ENCODE measurements at regions not wholly inside any gene's neighbourhood (a gene's known extent, or its start where the extent isn't known, plus 50 kb on each side); places are given as distances from the start of the nearest gene placed in this dataset.

DNA sequence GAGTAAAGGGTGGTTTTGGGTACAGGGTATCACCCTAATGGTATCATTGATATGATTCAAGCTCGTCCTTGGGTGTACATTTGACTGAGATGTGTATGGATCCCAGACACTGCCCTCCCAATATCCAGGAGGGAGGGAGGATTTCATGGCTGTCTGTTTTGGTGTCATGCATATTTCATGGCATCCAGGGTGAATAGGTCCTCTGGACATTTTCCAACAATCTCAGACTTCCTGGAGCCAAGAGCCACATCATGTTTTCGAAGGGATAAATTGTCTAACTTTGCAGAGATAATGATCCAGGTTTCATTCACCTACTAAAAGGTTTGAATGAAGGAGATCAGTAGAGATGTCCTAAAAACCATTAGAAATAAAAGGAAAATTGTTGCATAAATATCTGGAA lies 431.9 kb downstream of the SHISA9 start:
- Histone ChIP-seq H2AFZ (no peak overlapping the region), H4K20me1 (replicated peaks; ENCODE audit: insufficient read depth) (no peaks in the 10 kb centered on the region), H3K36me3 (ENCODE audit: insufficient read depth) (no peaks in the 10 kb centered on the region), H3K79me2 (replicated peaks; ENCODE audit: insufficient read depth) (no peaks in the 10 kb centered on the region), H3K4me3 (no peak overlapping the region), H3K4me1 (ENCODE audit: insufficient read depth) (peaks cover 14% of the 10 kb centered on the region), H3K4me2 (peak overlapping the region; percentile 36; the same call in 1 of the 2 replicates), H3K9me2 (ENCODE audit: insufficient read depth) (peaks cover 25% of the 10 kb centered on the region), H3K27ac (ENCODE audit: low read depth) (no peak overlapping the region), H3F3A (replicated peaks; ENCODE audit: low read depth) (no peaks in the 10 kb centered on the region), H3K27me3 (ENCODE audit: insufficient read depth) (no peaks in the 10 kb centered on the region)
- peaks cover 22% of the 10 kb centered on the region for H3K36me3 Mint-ChIP-seq (ENCODE audit: low read depth)
- DNase-seq (ENCODE audit: low spot score) (no peak), ATAC-seq (no peak)
- H3K27me3 Mint-ChIP-seq (ENCODE audit: insufficient read depth, low read depth, poor library complexity): peaks cover 2% of the 10 kb centered on the region
- no peak for TF ChIP-seq JUNB (IDR thresholded peaks at IDR 0.05; ENCODE audit: unreplicated experiment)
- TF ChIP-seq POLR2AphosphoS5 (IDR thresholded peaks at IDR 0.05; ENCODE audit: low read depth): no peak
- TF ChIP-seq, protein P1, sequence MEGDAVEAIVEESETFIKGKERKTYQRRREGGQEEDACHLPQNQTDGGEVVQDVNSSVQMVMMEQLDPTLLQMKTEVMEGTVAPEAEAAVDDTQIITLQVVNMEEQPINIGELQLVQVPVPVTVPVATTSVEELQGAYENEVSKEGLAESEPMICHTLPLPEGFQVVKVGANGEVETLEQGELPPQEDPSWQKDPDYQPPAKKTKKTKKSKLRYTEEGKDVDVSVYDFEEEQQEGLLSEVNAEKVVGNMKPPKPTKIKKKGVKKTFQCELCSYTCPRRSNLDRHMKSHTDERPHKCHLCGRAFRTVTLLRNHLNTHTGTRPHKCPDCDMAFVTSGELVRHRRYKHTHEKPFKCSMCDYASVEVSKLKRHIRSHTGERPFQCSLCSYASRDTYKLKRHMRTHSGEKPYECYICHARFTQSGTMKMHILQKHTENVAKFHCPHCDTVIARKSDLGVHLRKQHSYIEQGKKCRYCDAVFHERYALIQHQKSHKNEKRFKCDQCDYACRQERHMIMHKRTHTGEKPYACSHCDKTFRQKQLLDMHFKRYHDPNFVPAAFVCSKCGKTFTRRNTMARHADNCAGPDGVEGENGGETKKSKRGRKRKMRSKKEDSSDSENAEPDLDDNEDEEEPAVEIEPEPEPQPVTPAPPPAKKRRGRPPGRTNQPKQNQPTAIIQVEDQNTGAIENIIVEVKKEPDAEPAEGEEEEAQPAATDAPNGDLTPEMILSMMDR (conservative IDR thresholded peaks at IDR 0.05; ENCODE audit: low read depth in 2 of 2): no peak
- TF ChIP-seq CREB1 (CRISPR knock-in tag; IDR thresholded peaks at IDR 0.05; ENCODE audit: low read depth): no peak
- TF ChIP-seq, protein P2, sequence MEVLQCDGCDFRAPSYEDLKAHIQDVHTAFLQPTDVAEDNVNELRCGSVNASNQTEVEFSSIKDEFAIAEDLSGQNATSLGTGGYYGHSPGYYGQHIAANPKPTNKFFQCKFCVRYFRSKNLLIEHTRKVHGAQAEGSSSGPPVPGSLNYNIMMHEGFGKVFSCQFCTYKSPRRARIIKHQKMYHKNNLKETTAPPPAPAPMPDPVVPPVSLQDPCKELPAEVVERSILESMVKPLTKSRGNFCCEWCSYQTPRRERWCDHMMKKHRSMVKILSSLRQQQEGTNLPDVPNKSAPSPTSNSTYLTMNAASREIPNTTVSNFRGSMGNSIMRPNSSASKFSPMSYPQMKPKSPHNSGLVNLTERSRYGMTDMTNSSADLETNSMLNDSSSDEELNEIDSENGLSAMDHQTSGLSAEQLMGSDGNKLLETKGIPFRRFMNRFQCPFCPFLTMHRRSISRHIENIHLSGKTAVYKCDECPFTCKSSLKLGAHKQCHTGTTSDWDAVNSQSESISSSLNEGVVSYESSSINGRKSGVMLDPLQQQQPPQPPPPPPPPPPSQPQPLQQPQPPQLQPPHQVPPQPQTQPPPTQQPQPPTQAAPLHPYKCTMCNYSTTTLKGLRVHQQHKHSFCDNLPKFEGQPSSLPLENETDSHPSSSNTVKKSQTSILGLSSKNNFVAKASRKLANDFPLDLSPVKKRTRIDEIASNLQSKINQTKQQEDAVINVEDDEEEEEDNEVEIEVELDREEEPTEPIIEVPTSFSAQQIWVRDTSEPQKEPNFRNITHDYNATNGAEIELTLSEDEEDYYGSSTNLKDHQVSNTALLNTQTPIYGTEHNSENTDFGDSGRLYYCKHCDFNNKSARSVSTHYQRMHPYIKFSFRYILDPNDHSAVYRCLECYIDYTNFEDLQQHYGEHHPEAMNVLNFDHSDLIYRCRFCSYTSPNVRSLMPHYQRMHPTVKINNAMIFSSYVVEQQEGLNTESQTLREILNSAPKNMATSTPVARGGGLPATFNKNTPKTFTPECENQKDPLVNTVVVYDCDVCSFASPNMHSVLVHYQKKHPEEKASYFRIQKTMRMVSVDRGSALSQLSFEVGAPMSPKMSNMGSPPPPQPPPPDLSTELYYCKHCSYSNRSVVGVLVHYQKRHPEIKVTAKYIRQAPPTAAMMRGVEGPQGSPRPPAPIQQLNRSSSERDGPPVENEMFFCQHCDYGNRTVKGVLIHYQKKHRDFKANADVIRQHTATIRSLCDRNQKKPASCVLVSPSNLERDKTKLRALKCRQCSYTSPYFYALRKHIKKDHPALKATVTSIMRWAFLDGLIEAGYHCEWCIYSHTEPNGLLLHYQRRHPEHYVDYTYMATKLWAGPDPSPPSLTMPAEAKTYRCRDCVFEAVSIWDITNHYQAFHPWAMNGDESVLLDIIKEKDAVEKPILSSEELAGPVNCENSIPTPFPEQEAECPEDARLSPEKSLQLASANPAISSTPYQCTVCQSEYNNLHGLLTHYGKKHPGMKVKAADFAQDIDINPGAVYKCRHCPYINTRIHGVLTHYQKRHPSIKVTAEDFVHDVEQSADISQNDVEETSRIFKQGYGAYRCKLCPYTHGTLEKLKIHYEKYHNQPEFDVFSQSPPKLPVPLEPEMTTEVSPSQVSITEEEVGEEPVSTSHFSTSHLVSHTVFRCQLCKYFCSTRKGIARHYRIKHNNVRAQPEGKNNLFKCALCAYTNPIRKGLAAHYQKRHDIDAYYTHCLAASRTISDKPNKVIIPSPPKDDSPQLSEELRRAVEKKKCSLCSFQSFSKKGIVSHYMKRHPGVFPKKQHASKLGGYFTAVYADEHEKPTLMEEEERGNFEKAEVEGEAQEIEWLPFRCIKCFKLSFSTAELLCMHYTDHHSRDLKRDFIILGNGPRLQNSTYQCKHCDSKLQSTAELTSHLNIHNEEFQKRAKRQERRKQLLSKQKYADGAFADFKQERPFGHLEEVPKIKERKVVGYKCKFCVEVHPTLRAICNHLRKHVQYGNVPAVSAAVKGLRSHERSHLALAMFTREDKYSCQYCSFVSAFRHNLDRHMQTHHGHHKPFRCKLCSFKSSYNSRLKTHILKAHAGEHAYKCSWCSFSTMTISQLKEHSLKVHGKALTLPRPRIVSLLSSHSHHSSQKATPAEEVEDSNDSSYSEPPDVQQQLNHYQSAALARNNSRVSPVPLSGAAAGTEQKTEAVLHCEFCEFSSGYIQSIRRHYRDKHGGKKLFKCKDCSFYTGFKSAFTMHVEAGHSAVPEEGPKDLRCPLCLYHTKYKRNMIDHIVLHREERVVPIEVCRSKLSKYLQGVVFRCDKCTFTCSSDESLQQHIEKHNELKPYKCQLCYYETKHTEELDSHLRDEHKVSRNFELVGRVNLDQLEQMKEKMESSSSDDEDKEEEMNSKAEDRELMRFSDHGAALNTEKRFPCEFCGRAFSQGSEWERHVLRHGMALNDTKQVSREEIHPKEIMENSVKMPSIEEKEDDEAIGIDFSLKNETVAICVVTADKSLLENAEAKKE (CRISPR knock-in tag; IDR thresholded peaks at IDR 0.05): no peak
- TF ChIP-seq STAT1 (IDR thresholded peaks at IDR 0.05; ENCODE audit: unreplicated experiment): no peak
- TF ChIP-seq ZNF114 (CRISPR knock-in tag; IDR thresholded peaks at IDR 0.05): no peak
- no peak for TF ChIP-seq NANOG (IDR thresholded peaks at IDR 0.05; ENCODE audit: borderline replicate concordance)
- no peak for TF ChIP-seq EZH2phosphoT487 (IDR thresholded peaks at IDR 0.05; ENCODE audit: unreplicated experiment)
- no peak for TF ChIP-seq ETS1 (IDR thresholded peaks at IDR 0.05)
- TF ChIP-seq REST (IDR thresholded peaks at IDR 0.05; ENCODE audit: unreplicated experiment): no peak
- H3K4me1 Mint-ChIP-seq: peaks cover 24% of the 10 kb centered on the region
- H3K4me3 Mint-ChIP-seq: no peak overlapping the region
- H3K27ac Mint-ChIP-seq: no peak overlapping the region
- H3K9me3 Mint-ChIP-seq: no peaks in the 10 kb centered on the region; the same call in 2 of the 3 replicates
